GM12878 (cell line): ENCODE measurements at regions not wholly inside any gene's neighbourhood (a gene's known extent, or its start where the extent isn't known, plus 50 kb on each side); places are given as distances from the start of the nearest gene placed in this dataset.

ENCODE experiments used
- CREB1 ChIP-seq: IDR thresholded peaks from 2 replicates; pipeline ENCODE4 v1.6.1; 2012; ENCODE audit warnings: low read depth, mild to moderate bottlenecking, inconsistent platforms
- SUPT20H ChIP-seq: IDR thresholded peaks from 2 replicates; pipeline ENCODE4 v1.6.1; 2011; ENCODE audit warnings: low read depth, mild to moderate bottlenecking, low read length, moderate library complexity, borderline replicate concordance; ENCODE audit not compliant: control insufficient read depth
- TF ChIP-seq, protein P1 (sequence below): fragments of 450-650 bp; IDR thresholded peaks from 2 replicates; pipeline ENCODE4 v1.6.1; 2017; ENCODE audit warnings: antibody characterized with exemption, mild to moderate bottlenecking, moderate library complexity

DNA sequence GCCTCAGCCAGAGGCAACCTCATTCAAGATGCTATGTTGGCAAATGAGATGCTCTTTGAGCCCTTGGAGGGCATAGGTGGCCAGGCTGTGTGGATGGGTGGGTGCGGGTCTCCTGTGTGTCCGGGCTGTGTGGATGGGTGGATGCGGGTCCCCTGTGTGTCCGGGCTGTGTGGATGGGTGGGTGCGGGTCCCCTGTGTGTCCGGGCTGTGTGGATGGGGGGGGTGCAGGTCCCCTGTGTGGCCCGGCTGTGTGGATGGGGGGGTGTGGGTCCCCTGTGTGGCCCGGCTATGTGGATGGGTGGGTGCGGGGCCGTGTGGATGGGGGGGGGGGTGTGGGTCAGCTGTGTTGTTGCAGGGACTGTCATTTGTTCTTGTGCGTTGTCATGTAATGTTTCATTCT, 136.6 kb upstream of the COL5A1 start:
- no peak for TF ChIP-seq CREB1
- TF ChIP-seq, protein P1, sequence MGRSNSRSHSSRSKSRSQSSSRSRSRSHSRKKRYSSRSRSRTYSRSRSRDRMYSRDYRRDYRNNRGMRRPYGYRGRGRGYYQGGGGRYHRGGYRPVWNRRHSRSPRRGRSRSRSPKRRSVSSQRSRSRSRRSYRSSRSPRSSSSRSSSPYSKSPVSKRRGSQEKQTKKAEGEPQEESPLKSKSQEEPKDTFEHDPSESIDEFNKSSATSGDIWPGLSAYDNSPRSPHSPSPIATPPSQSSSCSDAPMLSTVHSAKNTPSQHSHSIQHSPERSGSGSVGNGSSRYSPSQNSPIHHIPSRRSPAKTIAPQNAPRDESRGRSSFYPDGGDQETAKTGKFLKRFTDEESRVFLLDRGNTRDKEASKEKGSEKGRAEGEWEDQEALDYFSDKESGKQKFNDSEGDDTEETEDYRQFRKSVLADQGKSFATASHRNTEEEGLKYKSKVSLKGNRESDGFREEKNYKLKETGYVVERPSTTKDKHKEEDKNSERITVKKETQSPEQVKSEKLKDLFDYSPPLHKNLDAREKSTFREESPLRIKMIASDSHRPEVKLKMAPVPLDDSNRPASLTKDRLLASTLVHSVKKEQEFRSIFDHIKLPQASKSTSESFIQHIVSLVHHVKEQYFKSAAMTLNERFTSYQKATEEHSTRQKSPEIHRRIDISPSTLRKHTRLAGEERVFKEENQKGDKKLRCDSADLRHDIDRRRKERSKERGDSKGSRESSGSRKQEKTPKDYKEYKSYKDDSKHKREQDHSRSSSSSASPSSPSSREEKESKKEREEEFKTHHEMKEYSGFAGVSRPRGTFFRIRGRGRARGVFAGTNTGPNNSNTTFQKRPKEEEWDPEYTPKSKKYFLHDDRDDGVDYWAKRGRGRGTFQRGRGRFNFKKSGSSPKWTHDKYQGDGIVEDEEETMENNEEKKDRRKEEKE = no peak
- TF ChIP-seq SUPT20H = no peak
